K562 (cell line): ENCODE measurements at regions not wholly inside any gene's neighbourhood (a gene's known extent, or its start where the extent isn't known, plus 50 kb on each side); places are given as distances from the start of the nearest gene placed in this dataset.

Experiments
- CBX2 ChIP-seq: fragments of 200-600 bp; sonication (generic); IDR thresholded peaks from one replicate; pipeline ENCODE4 v1.6.1; 2012; ENCODE audit warnings: mild to moderate bottlenecking, low read length, inconsistent platforms; ENCODE audit not compliant: insufficient read depth, poor library complexity, severe bottlenecking
- CHD2 ChIP-seq: IDR thresholded peaks from 2 replicates; pipeline ENCODE4 v1.6.1; 2011; ENCODE audit warnings: low read depth, low read length
- ELF1 ChIP-seq: fragments of 200-800 bp; sonication (Bioruptor generic); IDR thresholded peaks from 2 replicates; pipeline ENCODE4 v1.6.1; 2016; ENCODE audit warnings: missing genetic modification characterization, missing compliant biosample characterization
- SAP30 ChIP-seq: fragments of 200-600 bp; sonication (generic); IDR thresholded peaks from 2 replicates; pipeline ENCODE4 v1.6.1; 2012; ENCODE audit warnings: borderline replicate concordance, low read depth, mild to moderate bottlenecking, moderate library complexity, low read length, control low read depth, inconsistent platforms; ENCODE audit not compliant: insufficient read depth, poor library complexity, severe bottlenecking
- TGIF2 ChIP-seq: sonication (generic); formaldehyde crosslinking; IDR thresholded peaks from 2 replicates; pipeline ENCODE4 v1.8.1; 2022; ENCODE audit warnings: mild to moderate bottlenecking, missing genetic modification reagents, moderate library complexity
- TF ChIP-seq, protein P1 (sequence below): fragments of 250-450 bp; sonication (Bioruptor Pico); IDR thresholded peaks from 2 replicates; pipeline ENCODE4 v1.5.0; 2021
- TF ChIP-seq, protein P2 (sequence below): IDR thresholded peaks from 2 replicates; pipeline ENCODE4 v1.6.1; 2016; ENCODE audit warnings: missing genetic modification characterization, missing compliant biosample characterization

DNA sequence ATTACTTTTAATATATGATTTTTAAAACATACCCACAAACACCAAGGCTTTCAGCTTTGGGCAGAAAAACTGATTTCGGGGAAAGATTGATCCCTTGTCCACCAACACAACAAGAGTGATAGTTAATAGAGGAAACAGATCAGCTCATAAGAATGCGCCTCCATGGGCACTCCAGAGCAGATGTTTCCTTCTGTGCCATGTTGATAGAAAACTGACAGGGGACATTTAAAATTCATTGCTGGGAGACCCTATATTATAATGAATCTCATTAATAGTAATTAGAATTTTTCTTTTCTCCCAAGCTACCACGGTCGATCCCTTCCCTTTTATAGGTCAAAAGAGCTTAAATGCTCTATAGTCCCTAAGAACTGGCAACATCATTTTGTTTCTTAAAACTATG, 431.2 kb downstream of the IRS2 start:
- TF ChIP-seq, protein P1, sequence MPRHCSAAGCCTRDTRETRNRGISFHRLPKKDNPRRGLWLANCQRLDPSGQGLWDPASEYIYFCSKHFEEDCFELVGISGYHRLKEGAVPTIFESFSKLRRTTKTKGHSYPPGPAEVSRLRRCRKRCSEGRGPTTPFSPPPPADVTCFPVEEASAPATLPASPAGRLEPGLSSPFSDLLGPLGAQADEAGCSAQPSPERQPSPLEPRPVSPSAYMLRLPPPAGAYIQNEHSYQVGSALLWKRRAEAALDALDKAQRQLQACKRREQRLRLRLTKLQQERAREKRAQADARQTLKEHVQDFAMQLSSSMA (CRISPR knock-in tag): no peak
- TF ChIP-seq CBX2 (no peak), SAP30 (no peak), CHD2 (no peak), ELF1 (tag) (no peak), TGIF2 (no peak)
- TF ChIP-seq, protein P2, sequence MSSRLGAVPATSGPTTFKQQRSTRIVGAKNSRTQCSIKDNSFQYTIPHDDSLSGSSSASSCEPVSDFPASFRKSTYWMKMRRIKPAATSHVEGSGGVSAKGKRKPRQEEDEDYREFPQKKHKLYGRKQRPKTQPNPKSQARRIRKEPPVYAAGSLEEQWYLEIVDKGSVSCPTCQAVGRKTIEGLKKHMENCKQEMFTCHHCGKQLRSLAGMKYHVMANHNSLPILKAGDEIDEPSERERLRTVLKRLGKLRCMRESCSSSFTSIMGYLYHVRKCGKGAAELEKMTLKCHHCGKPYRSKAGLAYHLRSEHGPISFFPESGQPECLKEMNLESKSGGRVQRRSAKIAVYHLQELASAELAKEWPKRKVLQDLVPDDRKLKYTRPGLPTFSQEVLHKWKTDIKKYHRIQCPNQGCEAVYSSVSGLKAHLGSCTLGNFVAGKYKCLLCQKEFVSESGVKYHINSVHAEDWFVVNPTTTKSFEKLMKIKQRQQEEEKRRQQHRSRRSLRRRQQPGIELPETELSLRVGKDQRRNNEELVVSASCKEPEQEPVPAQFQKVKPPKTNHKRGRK (tag): no peak
